ENCODE measurements at regions not wholly inside any gene's neighbourhood (a gene's known extent, or its start where the extent isn't known, plus 50 kb on each side); places are given as distances from the start of the nearest gene placed in this dataset.

GRCh38 chr20:57848282-57848681, 138.5 kb upstream of the PMEPA1 start:
- no peaks in the 10 kb centered on the region for H3K27me3 ChIP-seq (ENCODE audit: control insufficient read depth, insufficient read depth, low read length)
- TF ChIP-seq CTCF (IDR thresholded peaks at IDR 0.05; ENCODE audit: borderline replicate concordance, extremely low read depth, insufficient read depth): no peak
- FAIRE-seq (no peak), DNase-seq (no peak)
- intact Hi-C loops (cut with DNase I): no loop called here
- no peak overlapping the region for H3K27ac ChIP-seq (ENCODE audit: low read depth in 2 of 2, low read length in 2 of 2)
- H3K36me3 ChIP-seq (ENCODE audit: control insufficient read depth in 2 of 3, insufficient read depth in 3 of 3, low read length in 3 of 3): no peaks in the 10 kb centered on the region
- no peak overlapping the region for H3K9ac ChIP-seq (ENCODE audit: low read length in 3 of 3)
- H3K4me1 ChIP-seq (ENCODE audit: control insufficient read depth in 2 of 3, insufficient read depth in 2 of 3, low read depth in 1 of 3, low read length in 3 of 3): no peaks in the 10 kb centered on the region
- H3K9me3 ChIP-seq (ENCODE audit: control insufficient read depth in 2 of 3, insufficient read depth in 1 of 3, low read length in 3 of 3): no peaks in the 10 kb centered on the region
- no peak overlapping the region for H3K4me3 ChIP-seq (ENCODE audit: low read length in 3 of 3)

- Histone ChIP-seq H3K27ac (ENCODE audit: low read depth in 2 of 2, low read length in 2 of 2) (no peak overlapping the region), H3K9me3 (ENCODE audit: control insufficient read depth in 2 of 3, insufficient read depth in 1 of 3, low read length in 3 of 3) (no peaks in the 10 kb centered on the region), H3K4me3 (ENCODE audit: low read length in 3 of 3) (no peak overlapping the region), H3K4me1 (ENCODE audit: control insufficient read depth in 2 of 3, insufficient read depth in 2 of 3, low read depth in 1 of 3, low read length in 3 of 3) (no peaks in the 10 kb centered on the region), H3K27me3 (ENCODE audit: control insufficient read depth, insufficient read depth, low read length) (no peaks in the 10 kb centered on the region), H3K36me3 (ENCODE audit: control insufficient read depth in 2 of 3, insufficient read depth in 3 of 3, low read length in 3 of 3) (no peaks in the 10 kb centered on the region), H3K9ac (ENCODE audit: low read length in 3 of 3) (no peak overlapping the region)
- TF ChIP-seq CTCF (IDR thresholded peaks at IDR 0.05; ENCODE audit: borderline replicate concordance, extremely low read depth, insufficient read depth): no peak
- no peak for FAIRE-seq
- DNase-seq: no peak
- intact Hi-C loops (cut with DNase I): no loop called here
Observed at GRCh38 chr20:57847104-57847503, 137.3 kb upstream of the PMEPA1 start.

GRCh38 chr20:57844626-57845596, 135.1 kb upstream of the PMEPA1 start:
- TF ChIP-seq CTCF (IDR thresholded peaks at IDR 0.05; ENCODE audit: borderline replicate concordance, extremely low read depth, insufficient read depth): no peak
- H3K9me3 ChIP-seq (ENCODE audit: control insufficient read depth in 2 of 3, insufficient read depth in 1 of 3, low read length in 3 of 3): no peaks in the 10 kb centered on the region
- intact Hi-C loops (cut with DNase I): no loop called here
- DNase-seq (no peak), FAIRE-seq (no peak)
- no peaks in the 10 kb centered on the region for H3K4me1 ChIP-seq (ENCODE audit: control insufficient read depth in 2 of 3, insufficient read depth in 2 of 3, low read depth in 1 of 3, low read length in 3 of 3)
- no peak overlapping the region for H3K27ac ChIP-seq (ENCODE audit: low read depth in 2 of 2, low read length in 2 of 2)
- H3K4me3 ChIP-seq (ENCODE audit: low read length in 3 of 3): no peak overlapping the region
- no peak overlapping the region for H3K9ac ChIP-seq (ENCODE audit: low read length in 3 of 3)
- H3K36me3 ChIP-seq (ENCODE audit: control insufficient read depth in 2 of 3, insufficient read depth in 3 of 3, low read length in 3 of 3): no peaks in the 10 kb centered on the region
- H3K27me3 ChIP-seq (ENCODE audit: control insufficient read depth, insufficient read depth, low read length): no peaks in the 10 kb centered on the region

Measured in kidney (tissue), 13 donors.